Ovary (tissue), 3 donors: ENCODE measurements at regions not wholly inside any gene's neighbourhood (a gene's known extent, or its start where the extent isn't known, plus 50 kb on each side); places are given as distances from the start of the nearest gene placed in this dataset.

Source experiments
- CTCF ChIP-seq, 3 donors: fragments of 450-650 bp in 2 of 3; fragments of 200-600 bp in 1 of 3; IDR thresholded peaks; one replicate each; pipeline versions ENCODE4 v1.5.1 to v1.8.0; 2016 to 2022; ENCODE audit warnings: antibody characterized with exemption in 3 of 3, mild to moderate bottlenecking in 1 of 3
- EP300 ChIP-seq: sonication (generic); formaldehyde crosslinking; IDR thresholded peaks from one replicate; pipeline ENCODE4 v1.6.1; 2017; ENCODE audit warnings: antibody characterized with exemption
- POLR2A ChIP-seq: fragments of 450-650 bp; IDR thresholded peaks from one replicate; pipeline ENCODE4 v1.6.1; 2017; ENCODE audit warnings: antibody characterized with exemption, mild to moderate bottlenecking, moderate library complexity
- donor health status: DM: no; HTN: no; CAD: no.

DNA sequence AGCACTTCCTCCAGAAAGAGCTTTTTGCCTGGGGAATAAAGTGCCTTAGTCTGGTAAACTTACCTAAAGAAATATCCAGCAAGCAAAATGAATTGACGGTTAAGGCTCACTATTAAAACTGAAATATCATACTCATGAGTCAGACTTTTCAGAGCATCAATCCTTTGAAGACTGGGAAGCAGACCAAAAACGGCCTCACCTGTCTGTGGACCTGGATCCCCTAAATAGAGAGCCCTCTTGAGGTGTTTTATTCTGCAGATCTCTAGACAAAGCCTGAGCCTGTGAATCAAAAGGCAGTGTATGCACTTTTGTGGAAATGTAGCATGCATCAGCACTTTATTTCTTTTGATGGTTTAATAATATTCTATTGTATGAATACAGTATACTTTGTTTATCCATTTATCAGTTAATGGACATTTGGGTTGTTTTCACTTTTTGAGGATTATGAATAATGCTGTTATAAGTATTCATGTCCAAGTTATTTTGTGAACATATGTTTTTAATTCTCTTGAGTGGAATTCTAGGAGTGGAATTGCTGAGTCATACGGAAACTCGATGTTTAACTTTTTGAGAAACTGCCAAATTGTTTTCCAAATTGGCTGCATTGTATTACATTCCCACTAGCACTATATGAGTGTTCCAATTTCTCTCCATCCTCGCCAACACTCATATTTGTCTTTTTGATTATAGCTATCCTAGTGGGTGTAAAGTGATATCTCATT, 449.0 kb upstream of the IGFBP3 start:
- TF ChIP-seq CTCF (IDR thresholded peaks at IDR 0.05) (no peak), POLR2A (no peak), EP300 (no peak)
